Colonic mucosa (tissue), 4 donors: ENCODE measurements at regions not wholly inside any gene's neighbourhood (a gene's known extent, or its start where the extent isn't known, plus 50 kb on each side); places are given as distances from the start of the nearest gene placed in this dataset.

Experiments
- DNase-seq: peaks from one replicate; pipeline ENCODE4 v3.0.0-alpha.2; 2020
- H3K27ac ChIP-seq: fragments of 200-600 bp; one replicate; pipeline ENCODE4 v1.8.0; 2021
- H3K27me3 ChIP-seq: fragments of 200-600 bp; one replicate; pipeline ENCODE4 v1.8.0; 2021
- H3K36me3 ChIP-seq: fragments of 200-600 bp; one replicate; pipeline ENCODE4 v1.8.0; 2021
- H3K4me1 ChIP-seq: fragments of 200-600 bp; one replicate; pipeline ENCODE4 v1.8.0; 2021; ENCODE audit warnings: mild to moderate bottlenecking
- H3K4me3 ChIP-seq: fragments of 200-600 bp; one replicate; pipeline ENCODE4 v1.8.0; 2021
- H3K9ac ChIP-seq, 2 donors: one replicate each; pipeline ENCODE4 v1.7.0; 2013; ENCODE audit warnings: control low read depth in 2 of 2, low read depth in 2 of 2, low read length in 2 of 2
- H3K9me3 ChIP-seq: fragments of 200-600 bp; one replicate; pipeline ENCODE4 v1.8.0; 2021
- CTCF ChIP-seq: fragments of 200-600 bp; IDR thresholded peaks from one replicate; pipeline ENCODE4 v1.8.0; 2022; ENCODE audit warnings: antibody characterized with exemption, mild to moderate bottlenecking
- intact Hi-C: fragments of 100-400 bp; cut with DNase I; formaldehyde crosslinking; loops from one replicate; pipeline ENCODE4 v1.14.1; 2022
- donor health status: healthy.
- donor health status: DM: no; HTN: no; CAD: no.
- donor health status: DM: no; HTN: no; CAD: no.

GRCh38 chr4:175961604-175962003 lies 104.0 kb upstream of the WDR17 start:
- Histone ChIP-seq H3K4me3 (no peak overlapping the region), H3K27ac (no peak overlapping the region), H3K4me1 (no peaks in the 10 kb centered on the region), H3K36me3 (no peaks in the 10 kb centered on the region), H3K27me3 (no peaks in the 10 kb centered on the region), H3K9ac (no peak overlapping the region), H3K9me3 (no peaks in the 10 kb centered on the region)
- TF ChIP-seq CTCF = no peak
- intact Hi-C loops = no loop called here
- no peak for DNase-seq

DNA sequence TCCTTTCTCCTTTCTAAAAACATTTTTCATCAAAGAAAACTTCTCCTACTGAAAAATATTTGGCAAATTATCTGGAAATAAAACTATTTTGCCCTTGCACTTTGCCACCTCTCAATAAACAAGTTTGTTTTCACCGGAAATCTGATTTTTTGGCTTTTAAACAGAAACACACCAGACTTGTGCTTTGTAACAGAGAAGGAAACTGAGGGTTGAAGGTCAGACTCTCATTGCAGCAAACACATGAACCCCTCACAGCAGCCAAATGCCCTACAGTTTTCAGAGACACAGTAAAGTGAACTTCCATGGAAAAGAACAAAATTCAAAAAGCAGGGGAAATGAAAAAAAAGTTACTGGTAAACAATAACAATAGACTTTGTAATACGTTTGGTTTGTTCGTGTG lies 95.6 kb upstream of the WDR17 start:
- no peak for DNase-seq
- Histone ChIP-seq H3K27ac (no peak overlapping the region), H3K9me3 (no peaks in the 10 kb centered on the region), H3K4me1 (no peaks in the 10 kb centered on the region), H3K4me3 (no peak overlapping the region), H3K9ac (no peak overlapping the region), H3K36me3 (no peaks in the 10 kb centered on the region), H3K27me3 (no peaks in the 10 kb centered on the region)
- intact Hi-C loops = no loop called here
- TF ChIP-seq CTCF = no peak

- Histone ChIP-seq H3K4me1 (no peaks in the 10 kb centered on the region), H3K9ac (no peak overlapping the region), H3K27me3 (no peaks in the 10 kb centered on the region), H3K9me3 (no peaks in the 10 kb centered on the region), H3K27ac (no peak overlapping the region), H3K4me3 (no peak overlapping the region), H3K36me3 (no peaks in the 10 kb centered on the region)
- DNase-seq = no peak
- intact Hi-C loops = no loop called here
- TF ChIP-seq CTCF = no peak
Measured at GRCh38 chr4:175970724-175971123, 94.9 kb upstream of the WDR17 start.

GRCh38 chr4:175971388-175972179 lies 94.1 kb upstream of the WDR17 start:
- Histone ChIP-seq H3K36me3 (no peaks in the 10 kb centered on the region), H3K27me3 (no peaks in the 10 kb centered on the region), H3K4me3 (no peak overlapping the region), H3K9me3 (no peaks in the 10 kb centered on the region), H3K27ac (no peak overlapping the region), H3K4me1 (no peaks in the 10 kb centered on the region), H3K9ac (no peak overlapping the region)
- intact Hi-C loops = no loop called here
- no peak for DNase-seq
- TF ChIP-seq CTCF = no peak

DNA sequence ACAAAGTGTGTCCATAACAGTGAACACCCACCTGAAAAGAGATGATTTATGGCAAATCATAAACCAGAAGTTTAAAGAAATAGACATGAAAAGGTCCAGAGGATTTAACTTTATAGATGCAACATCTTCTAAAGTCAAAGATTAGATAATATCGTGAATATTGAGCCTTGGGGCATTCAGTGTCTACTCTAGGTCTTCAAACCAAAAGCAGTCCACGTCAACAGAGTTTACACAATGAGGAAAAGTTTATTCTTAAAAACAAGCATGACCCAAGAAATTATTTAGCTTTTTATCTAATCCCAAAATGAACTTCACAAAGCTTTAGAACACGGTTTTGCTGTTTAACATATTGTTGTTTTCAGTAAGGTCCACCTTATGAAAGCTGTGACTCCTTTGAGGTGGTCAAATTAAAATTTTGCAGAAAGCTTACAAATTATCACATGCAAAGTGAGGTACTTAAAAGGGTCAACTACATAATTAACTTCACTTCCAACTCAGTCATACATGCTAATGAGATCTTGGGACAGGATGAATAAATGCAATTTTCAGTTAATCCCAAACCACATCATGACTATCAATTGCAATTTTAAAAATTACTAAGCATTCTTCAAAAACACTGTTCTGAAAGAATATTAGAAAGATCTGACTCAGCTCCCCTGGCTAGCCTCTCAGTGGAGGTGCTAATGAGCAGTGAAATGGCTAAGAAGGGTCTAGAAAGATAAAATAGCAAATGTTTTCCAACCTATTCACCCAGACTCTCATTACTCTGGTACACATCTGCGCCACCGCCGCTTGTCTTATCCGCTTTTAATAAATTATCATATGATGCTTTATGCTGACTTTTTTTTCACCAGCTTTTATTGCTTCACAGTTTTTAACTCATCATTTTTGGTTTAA lies 92.4 kb upstream of the WDR17 start:
- no peaks in the 10 kb centered on the region for H3K4me1 ChIP-seq
- H3K27me3 ChIP-seq = no peaks in the 10 kb centered on the region
- intact Hi-C loops = no loop called here
- no peak for TF ChIP-seq CTCF
- no peak overlapping the region for H3K4me3 ChIP-seq
- H3K36me3 ChIP-seq = no peaks in the 10 kb centered on the region
- no peak for DNase-seq
- no peaks in the 10 kb centered on the region for H3K9me3 ChIP-seq
- H3K9ac ChIP-seq = no peak overlapping the region
- no peak overlapping the region for H3K27ac ChIP-seq
